H9 (cell line): ENCODE measurements at regions not wholly inside any gene's neighbourhood (a gene's known extent, or its start where the extent isn't known, plus 50 kb on each side); places are given as distances from the start of the nearest gene placed in this dataset.

Experiments used
- DNase-seq: peaks from one replicate; pipeline ENCODE4 v3.0.0-alpha.2; 2017
- H2AFZ ChIP-seq: one replicate; pipeline ENCODE4 v1.6.1; 2013; ENCODE audit warnings: mild to moderate bottlenecking, low read length, control low read depth, moderate library complexity
- H2AK5ac ChIP-seq: 2 replicates; pipeline ENCODE4 v1.6.1; 2013; ENCODE audit warnings: low read length, control low read depth, mixed read lengths; ENCODE audit not compliant: insufficient read length
- H2BK120ac ChIP-seq: one replicate; pipeline ENCODE4 v1.6.1; 2013; ENCODE audit warnings: low read depth, mild to moderate bottlenecking, low read length, control low read depth, inconsistent platforms; ENCODE audit not compliant: poor library complexity, severe bottlenecking
- H2BK12ac ChIP-seq: 2 replicates; pipeline ENCODE4 v1.6.1; 2013; ENCODE audit warnings: low read length, control low read depth, mixed read lengths, low read depth; ENCODE audit not compliant: insufficient read length
- H2BK15ac ChIP-seq: 2 replicates; pipeline ENCODE4 v1.6.1; 2013; ENCODE audit warnings: low read depth, low read length, control low read depth
- H2BK20ac ChIP-seq: one replicate; pipeline ENCODE4 v1.6.1; 2013; ENCODE audit warnings: low read depth, mild to moderate bottlenecking, low read length, control low read depth, inconsistent platforms; ENCODE audit not compliant: poor library complexity, severe bottlenecking
- H2BK5ac ChIP-seq: 2 replicates; pipeline ENCODE4 v1.6.1; 2013; ENCODE audit warnings: low read length, control low read depth, mixed read lengths; ENCODE audit not compliant: insufficient read length
- H3K14ac ChIP-seq: 2 replicates; pipeline ENCODE4 v1.6.1; 2013; ENCODE audit warnings: low read length, control low read depth; ENCODE audit not compliant: insufficient read depth
- H3K18ac ChIP-seq: 2 replicates; pipeline ENCODE4 v1.6.1; 2013; ENCODE audit warnings: low read depth, mild to moderate bottlenecking, mixed read lengths, low read length, control low read depth; ENCODE audit not compliant: insufficient read length
- H3K23ac ChIP-seq: 2 replicates; pipeline ENCODE4 v1.6.1; 2013; ENCODE audit warnings: low read length, control low read depth, mixed read lengths, low read depth; ENCODE audit not compliant: insufficient read length
- H3K23me2 ChIP-seq: 2 replicates; pipeline ENCODE4 v1.6.1; 2013; ENCODE audit warnings: low read depth, mild to moderate bottlenecking, mixed read lengths, low read length, control low read depth; ENCODE audit not compliant: insufficient read length, poor library complexity, severe bottlenecking
- H3K27ac ChIP-seq: 2 replicates; pipeline ENCODE4 v1.5.1; 2013; ENCODE audit warnings: low read length, control low read depth, mixed read lengths, low read depth; ENCODE audit not compliant: insufficient read length
- H3K27me3 ChIP-seq: 2 replicates; pipeline ENCODE4 v1.6.1; 2013; ENCODE audit warnings: low read length, control low read depth, inconsistent platforms; ENCODE audit not compliant: insufficient read depth
- H3K4ac ChIP-seq: 2 replicates; pipeline ENCODE4 v1.6.1; 2013; ENCODE audit warnings: low read depth, mild to moderate bottlenecking, control low read depth, inconsistent platforms, low read length, moderate library complexity
- H3K4me1 ChIP-seq: 2 replicates; pipeline ENCODE4 v1.6.1; 2013; ENCODE audit warnings: low read length, control low read depth, inconsistent platforms; ENCODE audit not compliant: insufficient read depth
- H3K4me2 ChIP-seq: 2 replicates; pipeline ENCODE4 v1.6.1; 2013; ENCODE audit warnings: low read length, control low read depth, mixed read lengths; ENCODE audit not compliant: insufficient read length, insufficient read depth
- H3K56ac ChIP-seq: 2 replicates; pipeline ENCODE4 v1.6.1; 2013; ENCODE audit warnings: low read depth, mild to moderate bottlenecking, mixed read lengths, low read length, control low read depth; ENCODE audit not compliant: insufficient read length
- H3K79me1 ChIP-seq: 2 replicates; pipeline ENCODE4 v1.6.1; 2013; ENCODE audit warnings: low read depth, mild to moderate bottlenecking, moderate library complexity, low read length, control low read depth, inconsistent platforms; ENCODE audit not compliant: insufficient read depth, poor library complexity, severe bottlenecking
- H3K79me2 ChIP-seq: 2 replicates; pipeline ENCODE4 v1.6.1; 2013; ENCODE audit warnings: low read length, control low read depth, inconsistent platforms; ENCODE audit not compliant: insufficient read depth
- H3K9ac ChIP-seq: 2 replicates; pipeline ENCODE4 v1.6.1; 2013; ENCODE audit warnings: low read length, control low read depth, mixed read lengths; ENCODE audit not compliant: insufficient read length; ENCODE audit errors: extremely low read depth
- H3K9me3 ChIP-seq: one replicate; pipeline ENCODE4 v1.6.1; 2013; ENCODE audit warnings: low read depth, low read length, inconsistent platforms; ENCODE audit not compliant: control insufficient read depth
- H3T11ph ChIP-seq: one replicate; pipeline ENCODE4 v1.6.1; 2013; ENCODE audit warnings: mild to moderate bottlenecking, low read length, control low read depth, inconsistent platforms
- H4K20me1 ChIP-seq: one replicate; pipeline ENCODE4 v1.6.1; 2013; ENCODE audit not compliant: control insufficient read depth, insufficient read length, insufficient read depth
- H4K5ac ChIP-seq: 2 replicates; pipeline ENCODE4 v1.6.1; 2013; ENCODE audit warnings: low read depth, mild to moderate bottlenecking, mixed read lengths, low read length, control low read depth; ENCODE audit not compliant: insufficient read length
- H4K8ac ChIP-seq: replicated peaks from 2 replicates; pipeline ENCODE4 v1.6.1; 2013; ENCODE audit warnings: low read length, control low read depth, mixed read lengths, low read depth; ENCODE audit not compliant: insufficient read length
- H4K91ac ChIP-seq: 2 replicates; pipeline ENCODE4 v1.6.1; 2013; ENCODE audit warnings: low read depth, mild to moderate bottlenecking, moderate library complexity, mixed read lengths, low read length, control low read depth; ENCODE audit not compliant: insufficient read length
- H3K27ac Mint-ChIP-seq, 3 experiments: 2 replicates in 2 of 3; 3 replicates in 1 of 3; pipeline ENCODE4 v1.8.0; 2020 to 2021; ENCODE audit warnings: mixed read lengths in 3 of 3, mild to moderate bottlenecking in 1 of 3, moderate library complexity in 1 of 3
- H3K27me3 Mint-ChIP-seq: 2 replicates; pipeline ENCODE4 v1.8.0; 2021; ENCODE audit warnings: low read depth, mild to moderate bottlenecking, moderate library complexity, mixed read lengths
- H3K36me3 Mint-ChIP-seq, 3 experiments: 2 replicates in 2 of 3; 3 replicates in 1 of 3; pipeline ENCODE4 v1.8.0; 2020 to 2021; ENCODE audit warnings: low read depth in 3 of 3, mixed read lengths in 3 of 3; ENCODE audit not compliant: insufficient read depth in 1 of 3
- H3K4me1 Mint-ChIP-seq, 2 experiments: 2 replicates each; pipeline ENCODE4 v1.8.0; 2020; ENCODE audit warnings: mixed read lengths in 2 of 2
- H3K4me3 Mint-ChIP-seq, 2 experiments: 2 replicates in 1 of 2; 3 replicates in 1 of 2; pipeline ENCODE4 v1.8.0; 2020 to 2021; ENCODE audit warnings: mild to moderate bottlenecking in 2 of 2, mixed read lengths in 2 of 2, moderate library complexity in 1 of 2
- H3K9me3 Mint-ChIP-seq, 2 experiments: 2 replicates in 1 of 2; 3 replicates in 1 of 2; pipeline ENCODE4 v1.8.0; 2020; ENCODE audit warnings: mild to moderate bottlenecking in 2 of 2, mixed read lengths in 2 of 2, moderate library complexity in 1 of 2
- WGBS: extraction: QIAGEN DNeasy Blood & Tissue Kit; methylation state at CpG from one replicate; pipeline ENCODE4 v1.1.7; 2013; ENCODE audit warnings: missing lambda C conversion rate, low lambda C conversion rate, mixed read lengths; ENCODE audit not compliant: insufficient read length; ENCODE audit errors: extremely low coverage; 5-methylcytosine and 5-hydroxymethylcytosine counted together
- TF ChIP-seq, protein P1 (sequence below): fragments of 200-600 bp; sonication (generic); conservative IDR thresholded peaks from 3 replicates; pipeline ENCODE4 v1.8.0; 2021; ENCODE audit warnings: antibody characterized with exemption, mild to moderate bottlenecking

DNA sequence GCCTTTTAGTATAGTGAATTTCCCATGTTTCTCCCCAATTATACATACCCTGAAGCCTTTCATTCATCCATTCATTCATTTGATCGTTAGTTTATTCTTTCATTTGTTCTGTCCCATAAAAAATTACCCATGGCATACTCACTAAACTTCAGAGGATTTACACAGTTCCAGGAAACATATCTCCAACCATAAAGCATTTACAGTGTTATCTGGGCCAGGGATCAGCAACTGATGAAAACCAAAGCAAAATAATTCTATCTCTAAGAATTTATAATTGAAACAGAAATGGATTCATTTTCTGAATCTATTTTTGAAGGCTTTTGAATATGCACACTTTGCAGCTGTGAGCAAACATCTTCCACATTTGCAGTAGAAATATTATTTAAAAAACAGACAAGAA lies 547.7 kb downstream of the KCNJ2 start:
- H3K9me3 Mint-ChIP-seq: no peaks in the 10 kb centered on the region

More for the DNA sequence above, 547.7 kb downstream of the KCNJ2 start:
- H2BK15ac ChIP-seq: no peak overlapping the region
- no peak overlapping the region for H2AFZ ChIP-seq
- Mint-ChIP-seq H3K27ac (no peak overlapping the region), H3K36me3 (no peaks in the 10 kb centered on the region; a peak in 1 of 7 replicates), H3K4me1 (no peaks in the 10 kb centered on the region), H3K27me3 (no peaks in the 10 kb centered on the region; the same call in 1 of the 2 replicates), H3K4me3 (no peak overlapping the region)
- H3K56ac ChIP-seq: no peak overlapping the region
- no CpG with 5 or more reads among the region's 1 CpG for WGBS
- no peak overlapping the region for H2BK20ac ChIP-seq
- H3T11ph ChIP-seq: no peak overlapping the region
- H2AK5ac ChIP-seq: no peak overlapping the region
- H3K23me2 ChIP-seq: no peaks in the 10 kb centered on the region
- TF ChIP-seq, protein P1, sequence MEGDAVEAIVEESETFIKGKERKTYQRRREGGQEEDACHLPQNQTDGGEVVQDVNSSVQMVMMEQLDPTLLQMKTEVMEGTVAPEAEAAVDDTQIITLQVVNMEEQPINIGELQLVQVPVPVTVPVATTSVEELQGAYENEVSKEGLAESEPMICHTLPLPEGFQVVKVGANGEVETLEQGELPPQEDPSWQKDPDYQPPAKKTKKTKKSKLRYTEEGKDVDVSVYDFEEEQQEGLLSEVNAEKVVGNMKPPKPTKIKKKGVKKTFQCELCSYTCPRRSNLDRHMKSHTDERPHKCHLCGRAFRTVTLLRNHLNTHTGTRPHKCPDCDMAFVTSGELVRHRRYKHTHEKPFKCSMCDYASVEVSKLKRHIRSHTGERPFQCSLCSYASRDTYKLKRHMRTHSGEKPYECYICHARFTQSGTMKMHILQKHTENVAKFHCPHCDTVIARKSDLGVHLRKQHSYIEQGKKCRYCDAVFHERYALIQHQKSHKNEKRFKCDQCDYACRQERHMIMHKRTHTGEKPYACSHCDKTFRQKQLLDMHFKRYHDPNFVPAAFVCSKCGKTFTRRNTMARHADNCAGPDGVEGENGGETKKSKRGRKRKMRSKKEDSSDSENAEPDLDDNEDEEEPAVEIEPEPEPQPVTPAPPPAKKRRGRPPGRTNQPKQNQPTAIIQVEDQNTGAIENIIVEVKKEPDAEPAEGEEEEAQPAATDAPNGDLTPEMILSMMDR: no peak
- no peak overlapping the region for H3K27ac ChIP-seq
- H2BK5ac ChIP-seq: no peak overlapping the region
- no peak overlapping the region for H3K14ac ChIP-seq
- H4K91ac ChIP-seq: no peak overlapping the region
- no peak overlapping the region for H2BK12ac ChIP-seq
- no peak overlapping the region for H3K18ac ChIP-seq
- H3K27me3 ChIP-seq: no peaks in the 10 kb centered on the region
- H3K9ac ChIP-seq: no peak overlapping the region
- no peak overlapping the region for H3K4me2 ChIP-seq
- H3K79me2 ChIP-seq: no peaks in the 10 kb centered on the region
- no peak overlapping the region for H3K4ac ChIP-seq
- no peak for DNase-seq
- H2BK120ac ChIP-seq: no peak overlapping the region
- H3K79me1 ChIP-seq: no peaks in the 10 kb centered on the region
- H4K8ac ChIP-seq: no peak overlapping the region
- no peak overlapping the region for H4K5ac ChIP-seq
- H3K4me1 ChIP-seq: no peaks in the 10 kb centered on the region
- no peaks in the 10 kb centered on the region for H3K9me3 ChIP-seq
- no peak overlapping the region for H3K23ac ChIP-seq
- no peaks in the 10 kb centered on the region for H4K20me1 ChIP-seq
